ENCODE measurements at regions not wholly inside any gene's neighbourhood (a gene's known extent, or its start where the extent isn't known, plus 50 kb on each side); places are given as distances from the start of the nearest gene placed in this dataset.

GRCh38 chr5:107146901-107147300, 523.8 kb downstream of the EFNA5 start:
- no peak for TF ChIP-seq REST (IDR thresholded peaks at IDR 0.05)
- TF ChIP-seq HNF4G (IDR thresholded peaks at IDR 0.05), result no peak
- TF ChIP-seq SP1 (IDR thresholded peaks at IDR 0.05), result no peak
- no peak for TF ChIP-seq YY1 (IDR thresholded peaks at IDR 0.05)
- no peak for TF ChIP-seq CTCF (IDR thresholded peaks at IDR 0.05; ENCODE audit: low read depth, low read length, missing input control)
- TF ChIP-seq MAX (IDR thresholded peaks at IDR 0.05), result no peak
- TF ChIP-seq RXRA (IDR thresholded peaks at IDR 0.05), result no peak
- TF ChIP-seq TAF1 (conservative IDR thresholded peaks at IDR 0.05), result no peak
- TF ChIP-seq FOXA2 (IDR thresholded peaks at IDR 0.05), result no peak
- TF ChIP-seq RAD21 (IDR thresholded peaks at IDR 0.05), result no peak
- TF ChIP-seq ATF3 (IDR thresholded peaks at IDR 0.05), result no peak

Data from liver (tissue), 3 donors.